Spleen (tissue), 11 donors: ENCODE measurements at regions not wholly inside any gene's neighbourhood (a gene's known extent, or its start where the extent isn't known, plus 50 kb on each side); places are given as distances from the start of the nearest gene placed in this dataset.

ENCODE experiments used
- DNase-seq: peaks from one replicate; pipeline ENCODE4 v3.0.0-alpha.2; 2020
- H3K27ac ChIP-seq, 8 donors: fragments of 200-600 bp; sonication (generic) in 7 of 8; 1 replicate in 4 of 8; 2 replicates in 4 of 8; pipeline versions ENCODE4 v1.5.0 to v1.8.0; 2016 to 2021; ENCODE audit warnings: inconsistent platforms in 4 of 8, mild to moderate bottlenecking in 4 of 8, moderate library complexity in 1 of 8
- H3K27me3 ChIP-seq, 7 donors: fragments of 200-600 bp; sonication (generic) in 6 of 7; replicated peaks in 1 of 7; 1 replicate in 4 of 7; 2 replicates in 3 of 7; pipeline versions ENCODE4 v1.5.0 to v1.8.0; 2016 to 2021; ENCODE audit warnings: inconsistent platforms in 3 of 7, mild to moderate bottlenecking in 1 of 7
- H3K36me3 ChIP-seq, 6 donors: fragments of 200-600 bp; sonication (generic) in 5 of 6; 1 replicate in 4 of 6; 2 replicates in 2 of 6; pipeline versions ENCODE4 v1.5.0 to v1.8.0; 2016 to 2021; ENCODE audit warnings: inconsistent platforms in 2 of 6
- H3K4me1 ChIP-seq, 6 donors: fragments of 200-600 bp; sonication (generic) in 5 of 6; 1 replicate in 3 of 6; 2 replicates in 3 of 6; pipeline versions ENCODE4 v1.5.0 to v1.8.0; 2016 to 2021; ENCODE audit warnings: inconsistent platforms in 3 of 6
- H3K4me3 ChIP-seq, 8 donors: fragments of 200-600 bp; sonication (generic) in 7 of 8; 1 replicate in 4 of 8; 2 replicates in 4 of 8; pipeline versions ENCODE4 v1.5.0 to v1.8.0; 2016 to 2021; ENCODE audit warnings: inconsistent platforms in 4 of 8, mild to moderate bottlenecking in 4 of 8, moderate library complexity in 2 of 8
- H3K9me3 ChIP-seq, 8 donors: fragments of 200-600 bp; sonication (generic) in 7 of 8; 1 replicate in 4 of 8; 2 replicates in 4 of 8; pipeline versions ENCODE4 v1.5.0 to v1.8.0; 2016 to 2021; ENCODE audit warnings: inconsistent platforms in 4 of 8
- CTCF ChIP-seq, 11 experiments: fragments of 200-600 bp in 7 of 11; fragments of 450-650 bp in 4 of 11; sonication (generic) in 4 of 11; IDR thresholded peaks in 8 of 11; conservative IDR thresholded peaks in 3 of 11; 1 replicate in 7 of 11; 2 replicates in 4 of 11; pipeline versions ENCODE4 v1.4.0 to v1.8.0; 2016 to 2021; ENCODE audit warnings: antibody characterized with exemption in 11 of 11, inconsistent platforms in 4 of 11, mild to moderate bottlenecking in 1 of 11
- POLR2A ChIP-seq, 3 donors: fragments of 450-650 bp; IDR thresholded peaks; one replicate each; pipeline ENCODE4 v1.5.1; 2017; ENCODE audit warnings: antibody characterized with exemption in 3 of 3, mild to moderate bottlenecking in 1 of 3
- POLR2AphosphoS5 ChIP-seq, 3 donors: sonication (generic); formaldehyde crosslinking; IDR thresholded peaks; one replicate each; pipeline ENCODE4 v1.5.1; 2017; ENCODE audit warnings: antibody characterized with exemption in 3 of 3
- WGBS, 5 donors: extraction: QIAGEN DNeasy Blood & Tissue Kit in 3 of 5; methylation state at CpG; one replicate each; pipeline versions ENCODE4 v1.1.5 to v1.1.7; 2013 to 2018; 5-methylcytosine and 5-hydroxymethylcytosine counted together
- intact Hi-C: fragments of 100-400 bp; cut with DNase I; formaldehyde crosslinking; loops from one replicate; pipeline ENCODE4 v1.15.0; 2023; ENCODE audit warnings: low total_unique reads
- donor health status: healthy with polysubstance abuse.
- donor health status: DM: no; HTN: no; CAD: no; lungs with moderate emphysema.
- donor health status: DM: no; HTN: no; CAD: no.
- donor health status: Bipolar disorder and iron deficiency.
- donor health status: healthy.
- donor health status: DM: no; HTN: no; CAD: no.
- donor health status: DM: yes; HTN: yes; CAD: no.

GRCh38 chr14:85079842-85080730 is 449.9 kb upstream of the FLRT2 start:
- H3K4me1 ChIP-seq = no peaks in the 10 kb centered on the region
- no peaks in the 10 kb centered on the region for H3K36me3 ChIP-seq
- H3K27ac ChIP-seq = no peak overlapping the region
- DNase-seq = no peak
- TF ChIP-seq CTCF (IDR thresholded peaks at IDR 0.05 in 8 of 11, conservative IDR thresholded peaks at IDR 0.05 in 3 of 11) (no peak), POLR2A (IDR thresholded peaks at IDR 0.05) (no peak)
- H3K9me3 ChIP-seq = peaks cover 0 to 6% (median 0%) of the 10 kb centered on the region in 8 donors
- intact Hi-C loops = no loop called here
- H3K4me3 ChIP-seq = no peak overlapping the region
- WGBS, 5 donors = 66 to 73% (median 67%) methylated on average over 6 of the region's 6 CpGs
- no peaks in the 10 kb centered on the region for H3K27me3 ChIP-seq

GRCh38 chr14:85084344-85084743 is 445.6 kb upstream of the FLRT2 start:
- Histone ChIP-seq H3K4me1 (no peaks in the 10 kb centered on the region), H3K9me3 (peaks cover 0 to 8% (median 0%) of the 10 kb centered on the region in 8 donors), H3K4me3 (no peak overlapping the region), H3K27ac (no peak overlapping the region), H3K36me3 (no peaks in the 10 kb centered on the region), H3K27me3 (no peaks in the 10 kb centered on the region)
- WGBS, 5 donors = 54 to 94% (median 72%) methylated on average over 1 of the region's 1 CpG
- DNase-seq = no peak
- intact Hi-C loops = no loop called here
- TF ChIP-seq CTCF (IDR thresholded peaks at IDR 0.05 in 8 of 11, conservative IDR thresholded peaks at IDR 0.05 in 3 of 11) (no peak), POLR2AphosphoS5 (IDR thresholded peaks at IDR 0.05) (no peak), POLR2A (IDR thresholded peaks at IDR 0.05) (no peak)

GRCh38 chr14:85085981-85086380 is 444.0 kb upstream of the FLRT2 start:
- no peaks in the 10 kb centered on the region for H3K27me3 ChIP-seq
- no peak for DNase-seq
- H3K4me3 ChIP-seq = no peak overlapping the region
- H3K36me3 ChIP-seq = no peaks in the 10 kb centered on the region
- H3K27ac ChIP-seq = no peak overlapping the region
- H3K9me3 ChIP-seq = peaks cover 0 to 8% (median 0%) of the 10 kb centered on the region in 8 donors
- TF ChIP-seq POLR2AphosphoS5 (IDR thresholded peaks at IDR 0.05) = no peak
- no peak for TF ChIP-seq CTCF (IDR thresholded peaks at IDR 0.05 in 8 of 11, conservative IDR thresholded peaks at IDR 0.05 in 3 of 11)
- TF ChIP-seq POLR2A (IDR thresholded peaks at IDR 0.05) = no peak
- intact Hi-C loops = no loop called here
- H3K4me1 ChIP-seq = no peaks in the 10 kb centered on the region

GRCh38 chr14:85087201-85087600 is 442.7 kb upstream of the FLRT2 start:
- H3K27me3 ChIP-seq = no peaks in the 10 kb centered on the region
- WGBS, 5 donors = 30 to 95% (median 39%) methylated on average over 2 of the region's 2 CpGs
- no peaks in the 10 kb centered on the region for H3K4me1 ChIP-seq
- no peak for TF ChIP-seq CTCF (IDR thresholded peaks at IDR 0.05 in 8 of 11, conservative IDR thresholded peaks at IDR 0.05 in 3 of 11)
- no peak for TF ChIP-seq POLR2A (IDR thresholded peaks at IDR 0.05)
- TF ChIP-seq POLR2AphosphoS5 (IDR thresholded peaks at IDR 0.05) = no peak
- no peak overlapping the region for H3K4me3 ChIP-seq
- intact Hi-C loops = no loop called here
- DNase-seq = no peak
- H3K9me3 ChIP-seq = peaks cover 0 to 8% (median 0%) of the 10 kb centered on the region in 8 donors
- no peak overlapping the region for H3K27ac ChIP-seq
- H3K36me3 ChIP-seq = no peaks in the 10 kb centered on the region
